Astrocyte of the spinal cord (primary cell): ENCODE measurements at regions not wholly inside any gene's neighbourhood (a gene's known extent, or its start where the extent isn't known, plus 50 kb on each side); places are given as distances from the start of the nearest gene placed in this dataset.

Experiments
- DNase-seq: peaks from one replicate; pipeline ENCODE4 v3.0.0; 2011; ENCODE audit warnings: low read depth, low spot score
- H3K4me3 ChIP-seq: 2 replicates; pipeline ENCODE4 v1.5.1; 2011; ENCODE audit warnings: low read depth, mild to moderate bottlenecking, low read length, moderate library complexity
- CTCF ChIP-seq: IDR thresholded peaks from 2 replicates; pipeline ENCODE4 v1.5.1; 2012; ENCODE audit warnings: low read depth, mild to moderate bottlenecking, low read length, inconsistent platforms
- in situ Hi-C: cut with HindIII; loops from 2 replicates; pipeline ENCODE4 v1.10.0; 2017; ENCODE audit warnings: low sequenced_read_pairs

GRCh38 chr9:93897075-93897970 is 57.8 kb downstream of the BARX1 start:
- DNase-seq: no peak
- in situ Hi-C loops: no loop called here
- TF ChIP-seq CTCF: no peak
- no peak overlapping the region for H3K4me3 ChIP-seq

GRCh38 chr9:93896496-93897033 is 58.6 kb downstream of the BARX1 start:
- H3K4me3 ChIP-seq: no peak overlapping the region
- in situ Hi-C loops: no loop called here
- TF ChIP-seq CTCF: no peak
- DNase-seq: no peak

DNA sequence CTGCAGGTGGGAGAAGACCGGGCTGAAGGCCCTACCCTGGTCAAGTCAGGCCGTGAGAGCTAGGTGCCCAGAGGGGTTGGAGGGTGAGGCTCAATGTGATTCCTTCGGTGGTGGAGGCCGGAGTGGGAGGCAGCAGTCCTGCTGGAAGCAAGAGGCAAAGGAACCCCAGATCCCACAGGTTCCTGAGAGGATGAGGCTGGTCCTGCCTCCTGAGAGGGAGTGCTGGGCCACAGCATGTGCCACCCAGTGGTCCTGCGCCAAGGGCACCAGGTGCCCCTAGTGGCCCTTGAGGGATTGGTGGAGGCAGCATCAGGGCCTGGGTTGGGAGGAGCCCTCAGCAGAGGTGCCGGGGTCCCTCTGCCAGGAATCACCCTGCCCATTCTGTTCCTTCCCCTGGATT is 59.1 kb downstream of the BARX1 start:
- H3K4me3 ChIP-seq: no peak overlapping the region
- in situ Hi-C loops: no loop called here
- TF ChIP-seq CTCF: no peak
- DNase-seq: no peak

- no peak overlapping the region for H3K4me3 ChIP-seq
These were observed 59.6 kb downstream of the BARX1 start for GRCh38 chr9:93895535-93895934.

GRCh38 chr9:93894691-93895079 is 60.5 kb downstream of the BARX1 start:
- H3K4me3 ChIP-seq: no peak overlapping the region
- in situ Hi-C loops: no loop called here
- no peak for TF ChIP-seq CTCF
- DNase-seq: no peak

More at GRCh38 chr9:93895535-93895934, 59.6 kb downstream of the BARX1 start:
- in situ Hi-C loops: no loop called here
- no peak for DNase-seq
- TF ChIP-seq CTCF: no peak

GRCh38 chr9:93893899-93894690 is 61.1 kb downstream of the BARX1 start:
- TF ChIP-seq CTCF: no peak
- H3K4me3 ChIP-seq: no peak overlapping the region
- no peak for DNase-seq
- in situ Hi-C loops: no loop called here
